Right lobe of liver (tissue), 4 donors: ENCODE measurements at regions not wholly inside any gene's neighbourhood (a gene's known extent, or its start where the extent isn't known, plus 50 kb on each side); places are given as distances from the start of the nearest gene placed in this dataset.

Experiments
- POLR2A ChIP-seq: fragments of 450-650 bp; IDR thresholded peaks from one replicate; pipeline ENCODE4 v1.6.1; 2017; ENCODE audit warnings: antibody characterized with exemption, mild to moderate bottlenecking
- TF ChIP-seq, protein P1 (sequence below), 4 donors: fragments of 200-600 bp in 3 of 4; fragments of 450-650 bp in 1 of 4; IDR thresholded peaks; one replicate each; pipeline versions ENCODE4 v1.5.1 to v1.8.0; 2016 to 2022; ENCODE audit warnings: antibody characterized with exemption in 4 of 4, mild to moderate bottlenecking in 2 of 4
- donor health status: DM: no; HTN: no; CAD: no.
- donor health status: DM: no; HTN: no; CAD: no.
- donor health status: DM: no; HTN: yes; CAD: no.

- TF ChIP-seq, protein P1, sequence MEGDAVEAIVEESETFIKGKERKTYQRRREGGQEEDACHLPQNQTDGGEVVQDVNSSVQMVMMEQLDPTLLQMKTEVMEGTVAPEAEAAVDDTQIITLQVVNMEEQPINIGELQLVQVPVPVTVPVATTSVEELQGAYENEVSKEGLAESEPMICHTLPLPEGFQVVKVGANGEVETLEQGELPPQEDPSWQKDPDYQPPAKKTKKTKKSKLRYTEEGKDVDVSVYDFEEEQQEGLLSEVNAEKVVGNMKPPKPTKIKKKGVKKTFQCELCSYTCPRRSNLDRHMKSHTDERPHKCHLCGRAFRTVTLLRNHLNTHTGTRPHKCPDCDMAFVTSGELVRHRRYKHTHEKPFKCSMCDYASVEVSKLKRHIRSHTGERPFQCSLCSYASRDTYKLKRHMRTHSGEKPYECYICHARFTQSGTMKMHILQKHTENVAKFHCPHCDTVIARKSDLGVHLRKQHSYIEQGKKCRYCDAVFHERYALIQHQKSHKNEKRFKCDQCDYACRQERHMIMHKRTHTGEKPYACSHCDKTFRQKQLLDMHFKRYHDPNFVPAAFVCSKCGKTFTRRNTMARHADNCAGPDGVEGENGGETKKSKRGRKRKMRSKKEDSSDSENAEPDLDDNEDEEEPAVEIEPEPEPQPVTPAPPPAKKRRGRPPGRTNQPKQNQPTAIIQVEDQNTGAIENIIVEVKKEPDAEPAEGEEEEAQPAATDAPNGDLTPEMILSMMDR (IDR thresholded peaks at IDR 0.05) = no peak
- no peak for TF ChIP-seq POLR2A
These were observed 447.3 kb downstream of the TMX3 start for GRCh38 chr18:68267583-68267982.
